PFSK-1 (cell line): ENCODE measurements at regions not wholly inside any gene's neighbourhood (a gene's known extent, or its start where the extent isn't known, plus 50 kb on each side); places are given as distances from the start of the nearest gene placed in this dataset.

Experiments
- POLR2AphosphoS5 ChIP-seq: IDR thresholded peaks from 2 replicates; pipeline ENCODE4 v1.6.1; 2012; ENCODE audit warnings: low read depth, mild to moderate bottlenecking, control low read depth, low read length, moderate library complexity
- SIN3A ChIP-seq: IDR thresholded peaks from 2 replicates; pipeline ENCODE4 v1.6.1; 2012; ENCODE audit warnings: mild to moderate bottlenecking, low read length, moderate library complexity, borderline replicate concordance; ENCODE audit not compliant: insufficient read depth
- TAF1 ChIP-seq: IDR thresholded peaks from 2 replicates; pipeline ENCODE4 v1.6.1; 2012; ENCODE audit warnings: low read length, control low read depth, borderline replicate concordance; ENCODE audit not compliant: insufficient read depth
- TF ChIP-seq, protein P1 (sequence below), 2 experiments: IDR thresholded peaks; 2 replicates each; pipeline versions ENCODE4 v1.6.1 to v1.8.0; 2011 to 2012; ENCODE audit warnings: low read depth in 2 of 2, low read length in 2 of 2, control low read depth in 1 of 2, inconsistent platforms in 1 of 2, mild to moderate bottlenecking in 1 of 2, moderate library complexity in 1 of 2; ENCODE audit not compliant: insufficient read depth in 1 of 2

DNA sequence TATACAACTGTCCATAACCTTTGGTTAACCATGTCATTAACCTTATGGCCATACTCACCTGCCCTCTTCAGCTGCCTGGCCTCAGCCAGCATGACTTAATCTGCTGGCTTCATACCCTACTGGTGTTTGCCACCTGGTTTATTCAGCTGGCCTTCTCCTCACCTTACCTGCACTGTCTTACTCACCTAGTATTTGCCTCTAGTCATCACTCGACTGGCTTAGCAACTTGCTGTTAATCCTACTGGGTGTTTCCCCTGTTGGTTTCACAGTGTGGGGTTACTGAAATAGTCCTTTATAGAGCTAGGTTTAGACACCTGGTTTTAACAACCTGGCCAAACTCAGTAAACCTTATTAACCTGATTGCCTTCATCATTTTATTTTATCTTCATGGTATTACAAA, 96.4 kb downstream of the IL12A start:
- no peak for TF ChIP-seq POLR2AphosphoS5
- TF ChIP-seq, protein P1, sequence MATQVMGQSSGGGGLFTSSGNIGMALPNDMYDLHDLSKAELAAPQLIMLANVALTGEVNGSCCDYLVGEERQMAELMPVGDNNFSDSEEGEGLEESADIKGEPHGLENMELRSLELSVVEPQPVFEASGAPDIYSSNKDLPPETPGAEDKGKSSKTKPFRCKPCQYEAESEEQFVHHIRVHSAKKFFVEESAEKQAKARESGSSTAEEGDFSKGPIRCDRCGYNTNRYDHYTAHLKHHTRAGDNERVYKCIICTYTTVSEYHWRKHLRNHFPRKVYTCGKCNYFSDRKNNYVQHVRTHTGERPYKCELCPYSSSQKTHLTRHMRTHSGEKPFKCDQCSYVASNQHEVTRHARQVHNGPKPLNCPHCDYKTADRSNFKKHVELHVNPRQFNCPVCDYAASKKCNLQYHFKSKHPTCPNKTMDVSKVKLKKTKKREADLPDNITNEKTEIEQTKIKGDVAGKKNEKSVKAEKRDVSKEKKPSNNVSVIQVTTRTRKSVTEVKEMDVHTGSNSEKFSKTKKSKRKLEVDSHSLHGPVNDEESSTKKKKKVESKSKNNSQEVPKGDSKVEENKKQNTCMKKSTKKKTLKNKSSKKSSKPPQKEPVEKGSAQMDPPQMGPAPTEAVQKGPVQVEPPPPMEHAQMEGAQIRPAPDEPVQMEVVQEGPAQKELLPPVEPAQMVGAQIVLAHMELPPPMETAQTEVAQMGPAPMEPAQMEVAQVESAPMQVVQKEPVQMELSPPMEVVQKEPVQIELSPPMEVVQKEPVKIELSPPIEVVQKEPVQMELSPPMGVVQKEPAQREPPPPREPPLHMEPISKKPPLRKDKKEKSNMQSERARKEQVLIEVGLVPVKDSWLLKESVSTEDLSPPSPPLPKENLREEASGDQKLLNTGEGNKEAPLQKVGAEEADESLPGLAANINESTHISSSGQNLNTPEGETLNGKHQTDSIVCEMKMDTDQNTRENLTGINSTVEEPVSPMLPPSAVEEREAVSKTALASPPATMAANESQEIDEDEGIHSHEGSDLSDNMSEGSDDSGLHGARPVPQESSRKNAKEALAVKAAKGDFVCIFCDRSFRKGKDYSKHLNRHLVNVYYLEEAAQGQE (IDR thresholded peaks at IDR 0.05; ENCODE audit: insufficient read depth in 1 of 2, low read depth in 2 of 2, low read length in 2 of 2): no peak
- TF ChIP-seq TAF1: no peak
- no peak for TF ChIP-seq SIN3A
